GM06990 (cell line): ENCODE measurements at regions not wholly inside any gene's neighbourhood (a gene's known extent, or its start where the extent isn't known, plus 50 kb on each side); places are given as distances from the start of the nearest gene placed in this dataset.

ENCODE experiments used
- DNase-seq: peaks from one replicate; pipeline ENCODE4 v3.0.0-alpha.2; 2011; ENCODE audit not compliant: insufficient read length; ENCODE audit errors: extremely low read depth
- H3K27me3 ChIP-seq: replicated peaks from 2 replicates; pipeline ENCODE4 v1.6.0; 2011; ENCODE audit warnings: low read length; ENCODE audit not compliant: control insufficient read depth, insufficient read depth
- H3K36me3 ChIP-seq: 2 replicates; pipeline ENCODE4 v1.5.1; 2011; ENCODE audit warnings: low read length; ENCODE audit not compliant: control insufficient read depth, insufficient read depth
- H3K4me3 ChIP-seq: replicated peaks from 2 replicates; pipeline ENCODE4 v1.5.1; 2011; ENCODE audit warnings: low read depth, mild to moderate bottlenecking, control low read depth, low read length
- TF ChIP-seq, protein P1 (sequence below): IDR thresholded peaks from 2 replicates; pipeline ENCODE4 v1.5.1; 2011; ENCODE audit warnings: low read length, control low read depth, mild to moderate bottlenecking, inconsistent platforms; ENCODE audit not compliant: insufficient read depth, poor library complexity, severe bottlenecking

GRCh38 chr3:67828486-67829010 lies 174.1 kb upstream of the SUCLG2 start:
- Histone ChIP-seq H3K4me3 (no peak overlapping the region), H3K27me3 (no peaks in the 10 kb centered on the region), H3K36me3 (no peaks in the 10 kb centered on the region)
- TF ChIP-seq, protein P1, sequence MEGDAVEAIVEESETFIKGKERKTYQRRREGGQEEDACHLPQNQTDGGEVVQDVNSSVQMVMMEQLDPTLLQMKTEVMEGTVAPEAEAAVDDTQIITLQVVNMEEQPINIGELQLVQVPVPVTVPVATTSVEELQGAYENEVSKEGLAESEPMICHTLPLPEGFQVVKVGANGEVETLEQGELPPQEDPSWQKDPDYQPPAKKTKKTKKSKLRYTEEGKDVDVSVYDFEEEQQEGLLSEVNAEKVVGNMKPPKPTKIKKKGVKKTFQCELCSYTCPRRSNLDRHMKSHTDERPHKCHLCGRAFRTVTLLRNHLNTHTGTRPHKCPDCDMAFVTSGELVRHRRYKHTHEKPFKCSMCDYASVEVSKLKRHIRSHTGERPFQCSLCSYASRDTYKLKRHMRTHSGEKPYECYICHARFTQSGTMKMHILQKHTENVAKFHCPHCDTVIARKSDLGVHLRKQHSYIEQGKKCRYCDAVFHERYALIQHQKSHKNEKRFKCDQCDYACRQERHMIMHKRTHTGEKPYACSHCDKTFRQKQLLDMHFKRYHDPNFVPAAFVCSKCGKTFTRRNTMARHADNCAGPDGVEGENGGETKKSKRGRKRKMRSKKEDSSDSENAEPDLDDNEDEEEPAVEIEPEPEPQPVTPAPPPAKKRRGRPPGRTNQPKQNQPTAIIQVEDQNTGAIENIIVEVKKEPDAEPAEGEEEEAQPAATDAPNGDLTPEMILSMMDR, result no peak
- DNase-seq, result no peak

DNA sequence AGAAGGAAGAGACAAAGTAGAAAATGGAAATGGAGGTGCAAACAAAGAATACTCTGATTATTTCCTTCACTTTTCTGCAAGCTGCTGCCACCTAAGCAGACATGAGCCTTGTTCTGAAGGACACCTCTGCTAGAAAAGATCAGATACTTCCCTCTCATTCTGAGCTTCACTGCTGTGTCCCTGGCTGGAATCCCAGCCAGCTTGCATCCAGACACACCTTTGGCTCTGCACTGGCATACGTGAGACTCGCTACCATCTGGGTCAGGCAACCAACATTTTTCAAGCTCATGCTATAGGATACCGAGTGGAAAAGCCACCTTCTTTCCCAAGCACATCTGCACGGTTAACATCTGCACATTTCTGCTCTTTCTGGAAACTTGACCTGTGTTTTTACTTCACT lies 166.7 kb upstream of the SUCLG2 start:
- Histone ChIP-seq H3K4me3 (no peak overlapping the region), H3K27me3 (no peaks in the 10 kb centered on the region), H3K36me3 (no peaks in the 10 kb centered on the region)
- no peak for DNase-seq
- TF ChIP-seq, protein P1, result no peak

GRCh38 chr3:67819447-67819846 lies 165.0 kb upstream of the SUCLG2 start:
- no peak for DNase-seq
- TF ChIP-seq, protein P1, result peak; percentile 31
- Histone ChIP-seq H3K4me3 (no peak overlapping the region), H3K27me3 (no peaks in the 10 kb centered on the region), H3K36me3 (no peaks in the 10 kb centered on the region)

DNA sequence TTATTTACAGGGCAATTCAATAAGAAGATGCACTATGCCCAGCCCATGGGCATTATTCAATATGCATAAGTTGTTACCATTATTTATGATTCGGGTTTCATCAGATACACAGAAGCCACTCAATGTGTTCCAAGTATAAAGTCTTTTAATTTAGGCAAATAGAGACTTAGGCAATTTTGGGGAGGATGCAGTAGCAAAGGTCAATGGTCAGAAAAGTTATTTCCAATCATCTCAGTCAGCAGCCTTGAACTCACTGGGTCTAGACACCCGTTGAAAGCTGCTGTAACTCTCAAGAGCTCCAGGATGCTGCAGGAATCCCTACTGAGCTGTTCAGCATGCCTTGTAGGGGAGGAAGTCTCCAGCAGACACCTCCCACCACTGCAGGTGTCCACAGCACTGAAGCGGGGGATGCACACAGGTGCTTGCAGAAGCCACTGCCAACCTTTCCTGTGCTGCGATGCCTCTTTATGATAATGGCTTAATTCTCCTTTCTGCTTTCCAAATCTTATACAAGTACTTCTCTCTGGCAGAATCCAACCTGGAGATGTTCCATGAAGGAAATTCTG lies 155.0 kb upstream of the SUCLG2 start:
- peaks cover 1% of the 10 kb centered on the region for H3K27me3 ChIP-seq
- no peak for DNase-seq
- no peaks in the 10 kb centered on the region for H3K36me3 ChIP-seq
- TF ChIP-seq, protein P1, result no peak
- no peak overlapping the region for H3K4me3 ChIP-seq

DNA sequence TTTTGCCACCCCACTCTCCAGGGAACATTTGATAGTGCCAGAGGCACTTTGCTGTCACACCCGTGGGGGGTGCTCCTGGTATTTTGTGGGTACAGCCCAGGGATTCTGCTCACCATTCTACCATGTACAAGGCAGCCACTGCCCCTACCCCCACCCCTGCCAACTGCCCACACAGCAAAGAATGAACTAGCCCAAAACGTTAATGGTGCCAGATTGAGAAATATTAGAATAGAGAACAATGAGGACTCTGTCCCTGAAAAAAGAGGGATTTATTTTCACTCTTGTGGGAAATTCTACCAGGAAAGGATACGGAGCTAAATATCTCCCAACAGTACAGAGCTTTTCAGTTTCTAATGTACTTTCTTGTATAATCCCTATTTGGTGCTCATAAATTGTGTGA lies 154.5 kb upstream of the SUCLG2 start:
- no peak for DNase-seq

More for the DNA sequence above, 154.5 kb upstream of the SUCLG2 start:
- no peak overlapping the region for H3K4me3 ChIP-seq
- peaks cover 1% of the 10 kb centered on the region for H3K27me3 ChIP-seq
- TF ChIP-seq, protein P1, result no peak
- H3K36me3 ChIP-seq, result no peaks in the 10 kb centered on the region
